ENCODE measurements at regions not wholly inside any gene's neighbourhood (a gene's known extent, or its start where the extent isn't known, plus 50 kb on each side); places are given as distances from the start of the nearest gene placed in this dataset.

DNA sequence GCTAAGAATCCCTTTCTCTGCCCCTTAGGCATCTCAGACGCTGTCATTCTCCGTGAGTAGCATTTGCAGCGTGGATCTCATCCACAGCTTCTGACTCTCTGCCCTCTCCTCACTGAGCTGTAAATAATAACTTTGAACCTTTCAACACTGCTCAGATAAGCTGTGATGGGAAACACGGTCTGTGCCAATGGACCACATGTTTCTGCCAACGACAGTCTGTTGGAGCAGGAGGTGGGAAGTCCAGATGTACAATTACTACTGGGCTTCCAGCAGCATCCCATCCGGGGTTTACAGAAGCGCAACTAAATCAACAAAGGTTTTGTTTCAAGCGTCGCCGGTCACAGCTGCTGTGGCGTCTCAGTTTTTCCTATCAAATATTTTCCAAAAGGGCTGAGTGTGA, 1110.6 kb downstream of the TYW1 start:
- peak; percentile 16 to 59 for DNase-seq

DNA sequence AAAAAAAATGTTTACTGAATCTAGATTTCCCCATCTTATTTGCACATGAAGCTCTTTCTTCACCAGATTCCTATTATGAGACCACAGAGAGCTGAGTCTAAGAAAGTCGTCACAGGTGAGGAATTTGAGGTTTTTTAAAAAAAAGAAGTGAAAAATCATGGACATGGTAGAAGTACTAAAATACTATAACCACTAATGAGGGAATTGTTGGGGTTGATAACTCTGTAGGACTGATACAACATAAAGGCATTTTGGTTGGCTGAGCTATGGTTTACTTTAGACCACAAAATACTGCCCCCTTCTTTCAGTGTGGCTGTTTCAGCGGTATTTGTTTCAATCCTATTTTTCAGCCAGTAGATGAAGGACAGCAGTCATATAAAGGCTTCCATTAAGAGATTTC, 1111.3 kb downstream of the TYW1 start:
- DNase-seq: no peak

DNA sequence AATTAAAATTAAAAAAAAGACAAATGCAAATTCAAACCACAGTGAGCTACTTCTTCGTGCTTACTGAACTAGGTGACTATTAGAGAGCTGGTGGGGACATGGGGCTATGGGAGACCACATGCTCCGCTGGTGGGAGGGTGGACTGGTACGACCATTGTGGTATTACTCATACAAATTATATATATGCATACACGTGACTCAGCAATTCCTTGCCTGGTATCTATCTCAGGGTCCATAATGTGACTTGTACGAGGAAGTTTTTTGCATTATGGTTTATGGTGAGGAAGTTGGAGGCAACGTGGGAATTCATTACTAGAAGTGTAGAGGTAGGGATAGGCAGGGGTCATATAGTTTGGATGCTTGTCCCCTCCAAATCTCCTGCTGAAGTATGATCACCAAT, 1112.7 kb downstream of the TYW1 start:
- no peak for DNase-seq

DNA sequence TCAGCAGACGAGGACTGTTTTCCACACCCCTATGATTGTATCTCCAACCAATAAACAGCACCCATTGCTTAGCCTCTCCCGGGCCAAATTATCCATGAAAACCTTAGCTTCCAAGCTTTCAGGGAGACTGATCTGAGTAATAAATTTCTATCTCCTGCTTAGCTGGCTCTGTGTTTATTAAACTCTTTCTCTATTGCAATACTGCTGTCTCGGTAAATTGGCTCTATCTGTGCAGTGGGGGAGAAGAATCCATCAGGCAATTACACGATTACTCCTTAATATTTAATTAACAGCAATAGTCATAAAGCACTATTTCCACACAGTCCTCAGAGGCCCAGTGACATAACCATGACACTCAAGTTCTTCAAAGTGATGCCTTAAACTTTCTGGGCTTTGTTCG, 1122.8 kb downstream of the TYW1 start:
- no peak for DNase-seq

DNA sequence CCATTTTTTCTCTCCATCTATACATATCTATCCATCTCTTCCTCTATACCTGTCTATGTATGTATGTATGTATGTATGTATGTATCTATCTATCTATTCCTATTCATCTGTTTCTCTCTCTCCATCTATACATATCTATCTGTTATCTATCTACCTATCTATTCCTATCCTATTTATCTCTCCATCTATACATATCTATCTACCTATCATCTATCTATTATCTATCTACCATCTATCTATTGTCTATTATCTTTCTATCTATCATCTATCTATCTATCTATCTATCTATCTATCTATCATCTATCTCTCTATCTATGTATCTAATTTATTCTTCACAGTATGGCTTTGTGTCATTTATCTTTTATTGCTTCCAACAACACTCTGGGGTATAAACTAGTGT, 1124.4 kb downstream of the TYW1 start:
- no peak for DNase-seq

DNA sequence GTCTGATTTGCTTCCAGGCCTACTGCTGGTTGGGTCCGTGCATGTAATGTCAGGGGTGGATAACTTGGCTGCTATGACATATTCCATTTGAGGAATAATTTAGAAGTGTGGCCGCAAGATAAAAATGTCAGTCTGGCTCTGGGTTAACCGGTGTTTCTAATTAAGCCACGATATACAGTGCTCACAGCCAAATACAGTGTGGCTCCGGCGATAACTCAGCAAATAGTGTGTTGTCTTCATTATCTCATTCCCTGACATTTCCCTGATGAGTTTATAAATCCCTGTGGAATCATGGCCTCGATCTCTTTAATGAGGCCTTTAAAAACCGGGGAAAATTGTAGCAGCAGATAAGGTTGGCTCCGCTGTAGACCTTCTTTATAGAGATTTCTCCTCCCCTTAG, 1125.0 kb downstream of the TYW1 start:
- DNase-seq: no peak

DNA sequence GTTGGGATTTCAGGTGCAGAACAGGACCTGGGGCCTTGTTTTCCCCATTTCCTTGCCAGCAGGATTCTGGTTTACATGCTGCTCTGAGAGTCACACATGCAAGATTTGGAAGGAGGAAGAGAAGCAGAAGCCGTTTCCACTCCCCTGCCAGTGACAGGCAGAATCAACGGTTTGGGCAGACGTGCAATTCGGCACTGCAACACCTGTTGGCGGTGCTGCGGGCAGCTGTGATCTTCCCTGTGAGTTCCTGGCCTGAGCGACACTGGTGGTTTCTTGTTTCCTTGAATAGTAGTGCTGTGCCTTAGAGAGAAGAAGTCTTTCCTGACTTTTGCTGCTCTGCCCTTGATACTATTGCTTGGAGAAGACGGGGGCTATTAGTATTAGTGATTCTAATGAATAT, 1126.2 kb downstream of the TYW1 start:
- DNase-seq: peak in 1 of 2 experiments; percentile 32

DNA sequence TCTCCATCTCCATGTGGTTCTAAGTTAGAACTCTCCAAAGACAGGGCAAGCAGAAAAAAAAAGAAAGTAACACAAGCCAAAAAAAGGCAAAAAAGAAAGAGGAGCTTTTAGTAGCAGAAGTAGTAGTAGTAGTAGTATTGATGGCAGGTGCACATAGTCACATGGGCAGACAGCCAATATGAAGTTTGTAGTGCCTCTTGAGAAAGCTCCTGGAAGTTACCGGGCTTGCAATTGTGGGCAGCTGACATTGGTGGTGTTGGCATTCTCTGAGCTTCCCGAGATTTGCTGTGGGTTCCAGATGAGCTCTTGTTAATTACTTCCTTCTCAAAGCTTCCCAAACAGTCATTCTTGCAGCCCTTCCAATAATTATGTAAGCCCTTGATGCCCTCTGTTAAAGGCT, 1128.5 kb downstream of the TYW1 start:
- peak in 1 of 2 experiments; percentile 66 for DNase-seq

DNA sequence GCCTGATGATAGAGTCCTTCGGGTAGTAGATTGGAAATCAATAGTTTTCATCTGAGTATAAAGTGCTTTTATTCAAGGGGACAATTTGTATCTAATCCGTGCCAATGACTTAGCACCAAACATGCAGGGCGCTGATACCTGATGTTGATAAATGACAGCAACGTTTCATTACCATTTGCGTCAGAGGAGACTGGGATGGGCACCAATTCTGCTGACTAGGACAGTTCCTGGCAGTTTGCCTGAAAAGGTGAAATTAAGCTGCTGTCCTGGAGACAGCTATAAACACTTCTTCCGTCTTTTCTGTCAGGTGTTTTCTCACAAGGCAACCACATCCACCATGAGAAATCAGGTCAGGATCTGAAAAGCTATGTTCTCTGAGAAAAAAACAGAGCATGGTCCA, 1136.4 kb downstream of the TYW1 start:
- no peak for DNase-seq

DNA sequence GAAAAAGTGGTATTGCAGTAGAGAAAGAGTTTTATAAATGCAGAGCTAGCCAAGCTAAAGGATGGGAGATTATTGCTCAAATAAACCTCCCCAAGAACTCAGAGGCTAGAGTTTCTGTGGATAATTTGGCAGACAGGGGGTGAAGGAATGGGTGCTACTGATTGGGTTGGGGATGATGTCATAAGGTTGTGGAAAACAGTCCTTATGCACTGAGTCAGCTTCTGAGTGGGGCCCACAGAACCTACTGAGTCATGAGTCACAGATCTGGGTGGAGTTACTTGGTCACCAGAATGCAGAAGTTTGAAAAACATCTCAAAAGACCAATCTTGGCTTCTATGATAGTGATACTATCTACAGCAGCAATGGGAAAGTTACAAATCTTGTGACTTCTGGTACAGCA, 1146.7 kb downstream of the TYW1 start:
- DNase-seq: no peak

DNA sequence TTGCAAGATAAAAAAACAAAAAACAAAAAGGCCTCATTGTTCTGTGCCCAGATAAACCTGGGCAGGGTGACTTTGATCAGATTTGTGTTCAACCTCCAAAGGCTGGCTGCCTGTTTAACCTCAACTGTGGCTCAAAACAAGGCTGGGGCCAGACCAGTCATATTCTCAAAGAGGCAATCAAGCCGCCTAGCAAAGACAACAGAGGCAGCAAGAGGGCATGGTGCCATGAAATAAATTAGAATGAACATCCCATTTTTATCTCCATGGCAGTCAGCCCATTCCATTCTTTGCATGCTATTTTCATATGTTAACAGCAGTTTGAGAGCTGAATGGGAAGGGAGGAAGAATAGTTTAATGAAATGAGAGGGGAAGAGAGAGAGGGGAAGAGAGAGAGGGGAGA, 1150.3 kb downstream of the TYW1 start:
- DNase-seq: no peak

DNA sequence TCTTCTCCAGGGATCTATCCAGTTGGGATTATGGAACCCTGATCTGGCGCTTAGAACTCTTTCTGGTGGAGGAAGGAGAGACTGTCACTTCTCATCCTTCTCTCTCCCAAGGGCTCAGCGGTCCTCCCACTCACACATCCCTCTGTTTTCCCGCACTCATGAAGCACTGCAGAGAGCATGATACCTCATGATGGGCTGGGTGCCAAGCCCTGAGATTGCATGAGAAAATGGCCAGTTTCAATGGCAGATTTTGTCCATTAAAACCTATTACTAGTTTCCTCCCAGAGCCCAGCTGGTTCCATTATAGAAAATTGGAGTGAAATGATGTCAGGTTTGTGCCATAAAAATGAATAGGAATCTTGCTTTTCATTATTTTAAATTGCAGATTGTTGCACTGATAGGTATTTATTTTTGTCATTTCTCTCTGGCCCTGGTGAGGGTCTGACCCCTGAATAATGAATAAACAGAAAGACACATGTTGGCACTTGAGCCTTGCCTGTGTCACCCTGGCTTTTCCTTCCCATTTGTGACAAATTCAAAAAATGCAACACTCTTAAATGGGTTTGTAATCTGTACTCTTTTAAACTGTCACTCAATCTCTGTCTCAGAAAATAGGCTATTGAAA, 1151.1 kb downstream of the TYW1 start:
- no peak for DNase-seq

DNA sequence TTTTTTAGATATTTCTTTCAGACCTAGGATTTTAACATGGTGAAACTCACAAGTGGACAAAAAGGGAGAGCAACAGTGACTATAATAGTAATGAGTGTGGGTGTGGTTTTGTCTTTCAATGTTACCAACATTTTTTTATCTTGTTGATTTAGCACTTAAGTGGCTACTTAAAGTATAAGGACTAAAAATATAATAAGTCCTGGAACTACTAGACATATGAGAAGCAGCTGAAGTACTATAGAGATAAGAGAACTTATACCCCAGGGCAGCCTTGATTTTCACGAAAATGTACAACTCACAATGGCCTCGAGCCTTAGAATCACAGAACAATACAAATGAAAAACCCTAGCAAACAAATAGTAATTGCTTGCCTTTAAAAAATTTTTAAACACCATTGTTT, 1151.8 kb downstream of the TYW1 start:
- DNase-seq: no peak

DNA sequence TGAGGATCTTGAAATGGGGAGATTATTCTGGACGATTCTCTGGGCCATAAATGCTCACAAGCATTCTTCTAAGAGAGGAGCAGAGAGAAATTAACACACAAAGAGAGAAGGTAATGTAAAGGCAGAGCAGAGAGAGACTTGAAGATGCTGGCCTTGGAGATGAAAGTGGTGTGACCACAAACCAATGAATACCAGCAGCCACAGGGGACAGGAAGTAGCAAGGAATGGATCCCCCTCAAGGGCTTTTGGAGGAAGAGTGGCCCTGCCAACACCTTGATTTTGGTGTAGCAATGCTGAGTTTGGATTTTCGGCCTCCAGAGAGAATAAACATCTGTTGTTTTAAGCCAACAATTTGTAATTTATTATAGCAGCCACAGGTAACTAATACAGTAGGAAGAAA, 1155.6 kb downstream of the TYW1 start:
- no peak for DNase-seq

DNA sequence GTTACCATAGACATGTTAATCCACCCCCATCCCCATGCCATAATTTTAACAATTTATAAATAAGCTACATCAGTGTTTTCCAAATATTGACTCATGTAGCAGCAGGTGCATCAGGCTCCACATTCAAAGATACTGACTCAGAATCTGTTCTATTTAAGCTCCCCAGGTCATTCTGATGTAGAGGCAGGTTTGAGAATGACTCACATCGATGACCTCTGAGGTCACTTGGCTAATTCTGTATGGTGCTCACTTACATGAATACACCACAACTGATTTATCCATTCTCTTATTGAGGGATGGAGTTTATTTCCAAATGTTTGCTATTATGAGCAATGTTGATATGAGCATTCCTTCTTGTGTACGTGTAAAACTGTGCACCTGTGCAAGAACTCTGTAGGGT, 1159.0 kb downstream of the TYW1 start:
- DNase-seq: no peak

DNA sequence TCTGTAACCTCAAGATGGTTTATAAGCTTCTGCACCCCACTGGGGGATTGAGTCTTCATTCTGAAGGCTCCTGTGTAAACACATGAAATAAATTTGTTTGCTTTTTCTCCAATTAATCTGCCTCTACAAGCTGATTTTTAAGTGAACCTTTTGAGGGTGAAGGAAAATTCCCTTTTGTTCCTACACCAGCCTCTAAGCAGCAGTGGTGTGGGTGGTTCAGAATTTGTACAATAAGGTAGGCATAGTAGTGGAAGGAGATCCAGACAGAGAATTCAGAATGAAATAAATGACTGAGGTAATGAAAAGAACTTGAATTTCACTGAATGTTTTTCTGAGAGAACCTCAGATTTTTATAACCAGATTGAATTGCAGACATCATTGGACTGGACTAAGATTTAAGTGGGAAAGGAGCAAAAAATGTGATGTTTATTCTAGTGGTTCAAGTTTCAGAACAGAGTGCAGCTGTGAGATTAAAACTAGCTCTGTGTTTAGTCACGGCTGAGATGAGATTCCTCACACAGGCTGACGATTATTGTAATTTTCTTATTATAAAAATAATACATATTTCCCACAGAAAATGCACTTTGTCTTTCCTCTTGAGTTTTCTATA, 1162.2 kb downstream of the TYW1 start:
- no peak for DNase-seq

DNA sequence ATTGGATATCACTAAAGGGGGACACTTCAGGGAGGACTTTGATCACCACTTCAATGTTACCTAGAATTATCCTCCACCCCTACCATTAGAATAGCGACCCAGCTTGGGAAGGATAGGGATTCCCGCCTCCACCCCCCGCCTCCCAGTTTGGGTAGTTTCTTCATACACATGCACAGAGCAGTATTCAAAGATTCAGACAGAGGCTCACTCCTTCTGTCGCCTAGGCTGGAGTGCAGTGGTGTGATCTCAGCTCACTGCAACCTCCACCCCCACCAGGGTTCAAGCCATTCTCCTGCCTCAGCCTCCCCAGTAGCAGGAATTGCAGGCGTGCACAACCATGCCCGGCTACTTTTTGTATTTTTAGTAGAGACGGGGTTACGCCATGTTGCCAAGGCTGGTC, 1166.1 kb downstream of the TYW1 start:
- DNase-seq: no peak

DNA sequence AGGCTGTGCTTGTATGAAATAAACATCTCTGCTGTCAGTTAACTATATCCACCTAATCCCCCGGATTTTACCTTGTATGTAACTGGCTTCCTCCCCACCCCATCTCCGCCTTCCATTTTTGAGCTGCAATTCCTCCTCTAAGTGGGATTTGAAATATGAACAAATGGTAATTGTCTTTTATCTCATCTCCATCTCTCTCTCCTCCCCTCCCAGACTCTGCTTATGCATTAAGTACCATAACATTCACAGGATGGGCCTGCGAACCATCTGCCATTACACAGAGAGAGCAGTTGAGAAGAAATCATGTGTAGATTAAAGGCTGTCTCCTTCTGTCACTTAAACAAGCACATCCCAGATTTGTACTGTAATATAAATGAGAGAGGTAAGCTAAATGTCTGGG, 1169.9 kb downstream of the TYW1 start:
- peak; percentile 95 to 99 for DNase-seq

DNA sequence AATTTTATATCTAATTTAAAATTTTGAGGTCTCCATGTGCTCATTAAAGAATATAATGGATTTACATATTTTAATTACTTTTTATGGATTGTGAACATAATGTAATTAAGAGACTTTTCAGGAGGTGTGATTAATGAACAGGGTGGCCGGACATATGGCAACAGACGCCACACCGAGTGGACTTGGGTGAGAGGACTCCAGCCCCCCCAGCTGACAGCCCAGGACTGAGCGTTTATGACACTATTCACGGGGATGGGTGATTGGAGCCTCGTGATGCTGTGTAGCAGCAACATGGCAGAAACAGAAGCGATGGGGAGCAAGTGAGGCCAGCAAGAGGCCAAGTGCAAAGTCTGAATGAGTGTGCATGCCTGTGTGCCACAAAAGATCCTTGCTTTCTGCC, 1176.9 kb downstream of the TYW1 start:
- DNase-seq: peak; percentile 52 to 89

DNA sequence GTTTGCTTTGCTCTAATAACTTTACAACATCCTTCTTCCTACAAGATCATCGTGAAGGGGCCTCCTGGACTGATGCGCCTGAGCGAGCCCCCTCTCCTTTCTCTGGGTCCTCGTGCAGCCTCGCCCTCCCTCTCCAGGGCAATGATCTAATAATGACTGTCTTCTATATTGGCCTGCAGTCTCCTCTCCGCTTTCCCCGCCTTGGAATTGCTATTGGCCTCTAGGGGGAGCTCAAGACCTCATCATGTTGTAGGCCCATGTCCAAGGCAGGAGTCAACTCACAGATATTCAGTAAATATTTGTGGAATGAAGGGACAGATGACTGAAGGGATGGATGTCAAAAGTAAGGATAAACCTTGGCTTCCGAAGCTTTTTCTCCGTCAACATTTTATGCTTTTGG, 1180.3 kb downstream of the TYW1 start:
- peak; percentile 69 to 83 for DNase-seq

DNA sequence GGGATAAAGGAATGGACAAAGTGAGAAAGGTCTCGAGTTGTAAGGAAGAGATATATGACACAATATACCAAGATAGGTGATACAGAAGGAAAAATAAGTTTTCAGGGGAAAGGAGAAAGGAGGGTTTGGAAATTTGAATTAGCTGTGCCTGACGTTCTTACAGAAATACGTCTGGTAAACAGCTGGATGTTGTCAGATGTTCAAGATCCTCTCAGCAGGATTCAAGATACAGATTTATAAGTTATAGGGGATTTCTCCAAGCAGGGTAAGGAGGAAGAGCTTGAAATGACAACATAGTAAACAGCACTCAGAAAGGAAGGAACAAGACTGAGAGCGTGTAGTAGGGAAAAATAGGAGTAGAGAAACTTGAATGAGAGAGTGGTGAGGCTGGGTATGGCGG, 1184.1 kb downstream of the TYW1 start:
- no peak for DNase-seq

DNA sequence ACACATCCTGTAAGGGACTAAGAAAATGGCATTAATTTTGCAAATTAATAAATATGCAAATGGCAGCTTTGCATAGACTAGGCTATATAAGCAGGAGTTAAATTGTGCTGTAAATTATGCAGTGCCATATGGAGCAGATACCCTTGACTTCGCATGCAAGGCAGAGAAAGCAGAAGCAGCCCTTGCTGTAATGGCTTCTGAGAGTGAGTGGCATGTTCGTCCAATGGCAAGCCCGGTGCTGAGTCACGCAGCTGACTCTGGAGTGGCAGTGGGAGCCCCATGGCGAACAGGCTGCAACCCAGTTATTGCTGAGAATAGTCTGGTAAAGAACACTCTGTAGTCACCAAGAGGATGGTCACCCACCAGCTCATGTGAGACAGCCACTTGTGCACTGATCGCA, 1186.5 kb downstream of the TYW1 start:
- DNase-seq: peak; percentile 54 to 89

DNA sequence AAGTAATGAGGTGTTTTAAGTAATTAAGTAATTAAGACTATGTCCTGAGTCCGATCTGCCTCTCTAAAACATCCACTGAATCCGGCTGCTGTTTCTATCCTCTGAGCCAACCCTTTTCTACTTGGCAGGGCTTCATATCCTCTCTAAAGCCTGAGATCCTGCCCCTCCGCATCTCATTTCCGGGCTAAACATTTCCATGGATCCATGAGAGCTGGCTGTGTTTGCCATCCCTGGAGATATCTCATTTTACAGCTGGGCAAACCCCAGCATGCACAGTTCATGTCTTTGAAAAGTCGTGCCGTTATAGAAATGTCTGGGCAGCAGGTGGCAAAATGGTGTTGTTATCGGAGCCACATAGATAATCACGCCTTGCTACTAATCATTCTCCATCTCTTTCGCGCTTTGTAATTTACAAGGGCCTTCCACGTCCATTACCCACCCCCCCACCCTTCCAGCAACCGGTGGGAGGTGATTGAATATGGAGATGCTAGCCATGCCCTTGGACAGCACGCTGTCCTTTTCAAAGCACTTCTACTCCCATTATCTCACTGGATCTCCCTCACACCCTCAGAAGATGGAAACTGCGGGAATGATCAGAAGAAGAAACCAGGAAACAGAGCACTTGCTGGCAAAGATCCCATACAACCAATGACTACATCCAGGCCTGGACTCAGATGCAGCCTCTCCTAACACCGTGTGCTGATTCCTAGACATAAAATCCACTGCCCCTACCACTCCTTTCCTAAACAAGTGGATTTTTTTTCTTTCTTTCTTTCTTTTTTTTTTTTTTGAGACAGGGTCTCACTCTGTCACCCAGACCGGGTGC, 1189.2 kb downstream of the TYW1 start:
- DNase-seq: peak; percentile 53 to 86

DNA sequence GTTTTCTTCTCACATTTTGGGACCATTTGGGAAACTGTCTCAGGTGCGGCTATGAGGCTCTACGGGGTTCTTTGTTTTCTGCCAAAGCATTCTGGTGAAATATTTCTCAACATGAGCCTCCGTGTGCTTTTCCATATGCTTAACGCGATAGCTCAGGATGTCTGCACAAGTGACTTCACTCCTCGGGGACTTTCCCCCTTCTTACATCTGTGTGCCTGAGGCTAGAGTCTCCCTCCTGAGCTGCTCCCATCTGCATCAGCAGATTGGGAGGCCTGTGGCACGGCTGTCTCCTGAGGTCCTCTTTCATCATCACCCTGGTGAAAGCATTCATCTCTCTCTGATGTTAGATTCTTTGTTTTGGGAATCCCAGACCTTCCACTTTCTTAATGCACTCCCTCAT, 1190.9 kb downstream of the TYW1 start:
- peak; percentile 72 to 87 for DNase-seq

Data from NCI-H524 (cell line).